ENCODE measurements at regions not wholly inside any gene's neighbourhood (a gene's known extent, or its start where the extent isn't known, plus 50 kb on each side); places are given as distances from the start of the nearest gene placed in this dataset.

GRCh38 chr18:1624612-1625011 is 719.9 kb downstream of the ADCYAP1 start:
- Histone ChIP-seq H3K4me1 (ENCODE audit: low read length) (no peaks in the 10 kb centered on the region), H3K36me3 (replicated peaks; ENCODE audit: insufficient read depth, low read length) (no peaks in the 10 kb centered on the region), H3K9me3 (replicated peaks; ENCODE audit: insufficient read depth, low read length) (no peaks in the 10 kb centered on the region), H3K9ac (ENCODE audit: low read length) (no peak overlapping the region), H4K20me1 (ENCODE audit: insufficient read depth, low read length) (no peaks in the 10 kb centered on the region), H2AFZ (ENCODE audit: low read length) (no peak overlapping the region), H3K27me3 (replicated peaks; ENCODE audit: insufficient read depth, low read length) (no peaks in the 10 kb centered on the region), H3F3A (ENCODE audit: insufficient read depth, low read length) (no peaks in the 10 kb centered on the region), H3K9me2 (replicated peaks; ENCODE audit: insufficient read depth, low read length) (no peaks in the 10 kb centered on the region), H3K4me2 (ENCODE audit: low read depth, low read length) (no peak overlapping the region), H3K4me3 (ENCODE audit: low read length) (no peak overlapping the region), H3K27ac (ENCODE audit: low read length) (no peak overlapping the region), H3K79me2 (ENCODE audit: low read length) (no peaks in the 10 kb centered on the region)
- TF ChIP-seq EZH2 (optimal IDR thresholded peaks at IDR 0.05; ENCODE audit: low read depth, low read length) (no peak), CTCF (IDR thresholded peaks at IDR 0.05; ENCODE audit: low read length) (no peak), EZH2phosphoT487 (IDR thresholded peaks at IDR 0.05; ENCODE audit: low read length) (no peak)
- DNase-seq = no peak

- Histone ChIP-seq H3K9me2 (replicated peaks; ENCODE audit: insufficient read depth, low read length) (no peaks in the 10 kb centered on the region), H3K79me2 (ENCODE audit: low read length) (no peaks in the 10 kb centered on the region), H3K4me1 (ENCODE audit: low read length) (no peaks in the 10 kb centered on the region), H4K20me1 (ENCODE audit: insufficient read depth, low read length) (no peaks in the 10 kb centered on the region), H3K9me3 (replicated peaks; ENCODE audit: insufficient read depth, low read length) (no peaks in the 10 kb centered on the region), H2AFZ (ENCODE audit: low read length) (no peak overlapping the region), H3K4me3 (ENCODE audit: low read length) (no peak overlapping the region), H3K27ac (ENCODE audit: low read length) (no peak overlapping the region), H3K27me3 (replicated peaks; ENCODE audit: insufficient read depth, low read length) (no peaks in the 10 kb centered on the region), H3K36me3 (replicated peaks; ENCODE audit: insufficient read depth, low read length) (no peaks in the 10 kb centered on the region), H3F3A (ENCODE audit: insufficient read depth, low read length) (no peaks in the 10 kb centered on the region), H3K4me2 (ENCODE audit: low read depth, low read length) (no peak overlapping the region), H3K9ac (ENCODE audit: low read length) (no peak overlapping the region)
- no peak for DNase-seq
- TF ChIP-seq CTCF (IDR thresholded peaks at IDR 0.05; ENCODE audit: low read length) (no peak), EZH2 (optimal IDR thresholded peaks at IDR 0.05; ENCODE audit: low read depth, low read length) (no peak), EZH2phosphoT487 (IDR thresholded peaks at IDR 0.05; ENCODE audit: low read length) (no peak)
Measured at GRCh38 chr18:1627494-1627893, 722.8 kb downstream of the ADCYAP1 start.

- H3K27me3 ChIP-seq (replicated peaks; ENCODE audit: insufficient read depth, low read length) = no peaks in the 10 kb centered on the region
- no peak overlapping the region for H3K9ac ChIP-seq (ENCODE audit: low read length)
- no peak overlapping the region for H3K27ac ChIP-seq (ENCODE audit: low read length)
- no peaks in the 10 kb centered on the region for H3K9me2 ChIP-seq (replicated peaks; ENCODE audit: insufficient read depth, low read length)
- H3K4me3 ChIP-seq (ENCODE audit: low read length) = no peak overlapping the region
- no peaks in the 10 kb centered on the region for H4K20me1 ChIP-seq (ENCODE audit: insufficient read depth, low read length)
- H3K36me3 ChIP-seq (replicated peaks; ENCODE audit: insufficient read depth, low read length) = no peaks in the 10 kb centered on the region
- H3K9me3 ChIP-seq (replicated peaks; ENCODE audit: insufficient read depth, low read length) = no peaks in the 10 kb centered on the region
- no peak overlapping the region for H3K4me2 ChIP-seq (ENCODE audit: low read depth, low read length)
- H3K4me1 ChIP-seq (ENCODE audit: low read length) = no peaks in the 10 kb centered on the region
- H2AFZ ChIP-seq (ENCODE audit: low read length) = no peak overlapping the region
- H3K79me2 ChIP-seq (ENCODE audit: low read length) = no peaks in the 10 kb centered on the region
- no peak for DNase-seq
- no peaks in the 10 kb centered on the region for H3F3A ChIP-seq (ENCODE audit: insufficient read depth, low read length)
- no peak for TF ChIP-seq EZH2 (optimal IDR thresholded peaks at IDR 0.05; ENCODE audit: low read depth, low read length)
- no peak for TF ChIP-seq CTCF (IDR thresholded peaks at IDR 0.05; ENCODE audit: low read length)
- TF ChIP-seq EZH2phosphoT487 (IDR thresholded peaks at IDR 0.05; ENCODE audit: low read length) = no peak
Measured at GRCh38 chr18:1648712-1649111, 744.0 kb downstream of the ADCYAP1 start.
